Activated CD4-positive, alpha-beta memory T cell treated with anti-CD3 and anti-CD28 coated beads for 36 hours (primary cell): ENCODE measurements at regions not wholly inside any gene's neighbourhood (a gene's known extent, or its start where the extent isn't known, plus 50 kb on each side); places are given as distances from the start of the nearest gene placed in this dataset.

Experiments
- CTCF ChIA-PET: fragments of 350-600 bp; sonication (Branson Sonifier 250); formaldehyde crosslinking; loops from one replicate; lab custom pipeline; 2021; ENCODE audit warnings: antibody characterized with exemption, inconsistent platforms; lab: Charles Lee
- POLR2A ChIA-PET: fragments of 350-600 bp; sonication (Branson Sonifier 250); formaldehyde crosslinking; loops from one replicate; lab custom pipeline; 2021; ENCODE audit warnings: antibody characterized with exemption; lab: Charles Lee
- DNase-seq: peaks from one replicate; pipeline ENCODE4 v3.0.0-alpha.2; 2020
- H3K27ac Mint-ChIP-seq: one replicate; pipeline ENCODE4 v1.8.0; 2021; ENCODE audit warnings: mixed read lengths
- H3K27me3 Mint-ChIP-seq: one replicate; pipeline ENCODE4 v1.8.0; 2021; ENCODE audit warnings: mixed read lengths
- H3K36me3 Mint-ChIP-seq: one replicate; pipeline ENCODE4 v1.8.0; 2021; ENCODE audit warnings: mixed read lengths
- H3K4me1 Mint-ChIP-seq: one replicate; pipeline ENCODE4 v1.8.0; 2021; ENCODE audit warnings: low read depth, mixed read lengths
- H3K4me3 Mint-ChIP-seq: one replicate; pipeline ENCODE4 v1.8.0; 2021; ENCODE audit warnings: mild to moderate bottlenecking, mixed read lengths
- H3K9me3 Mint-ChIP-seq: one replicate; pipeline ENCODE4 v1.8.0; 2021; ENCODE audit warnings: mixed read lengths
- intact Hi-C: fragments of 100-400 bp; cut with micrococcal nuclease; formaldehyde crosslinking; loops from one replicate; pipeline ENCODE4 v1.15.1; 2023

DNA sequence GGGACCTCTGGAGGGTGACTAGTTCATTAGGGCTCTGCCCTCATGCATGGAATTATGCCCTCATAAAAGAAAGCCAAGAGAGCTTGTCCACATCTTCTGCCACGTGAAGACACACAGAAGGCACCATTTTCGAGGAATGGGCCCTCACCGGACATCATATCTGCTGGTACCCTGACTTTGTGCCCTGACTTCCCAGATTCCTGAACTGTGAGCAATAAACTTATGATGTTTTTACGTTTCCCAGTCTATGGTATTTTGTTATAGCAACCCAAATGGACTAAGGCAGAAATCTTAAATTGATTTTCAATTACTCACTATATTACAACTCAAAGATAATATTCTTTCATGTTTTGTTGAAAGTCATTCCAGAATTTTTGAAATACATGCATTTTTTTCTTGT, 163.8 kb upstream of the PAPPA start:
- Mint-ChIP-seq H3K4me1 (no peaks in the 10 kb centered on the region), H3K27ac (no peak overlapping the region), H3K27me3 (no peaks in the 10 kb centered on the region), H3K9me3 (no peaks in the 10 kb centered on the region), H3K4me3 (no peak overlapping the region), H3K36me3 (no peaks in the 10 kb centered on the region)
- intact Hi-C loops = no loop called here
- ChIA-PET CTCF (no interaction called here), POLR2A (no interaction called here)
- no peak for DNase-seq

DNA sequence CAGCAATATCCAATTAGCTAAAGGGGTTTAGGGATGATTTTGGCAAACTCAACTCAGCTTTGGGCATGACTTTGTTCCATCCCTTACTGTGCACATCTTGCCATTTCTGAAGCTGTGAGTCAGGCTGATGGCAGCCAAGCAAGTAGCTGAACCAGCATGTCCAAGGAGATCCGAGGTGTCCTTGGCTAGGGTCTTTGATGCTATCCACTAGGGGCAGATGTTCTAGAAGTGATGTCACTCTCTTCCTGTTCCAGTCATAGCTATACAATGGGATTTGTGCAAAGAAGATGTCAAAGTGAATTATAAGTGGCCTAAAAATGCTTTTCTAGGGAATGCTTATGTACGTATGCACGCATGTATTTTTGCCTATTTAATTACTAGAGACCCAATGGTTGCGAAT, 160.8 kb upstream of the PAPPA start:
- ChIA-PET POLR2A (no interaction called here), CTCF (no interaction called here)
- no peak for DNase-seq
- H3K27me3 Mint-ChIP-seq = no peaks in the 10 kb centered on the region
- no peaks in the 10 kb centered on the region for H3K9me3 Mint-ChIP-seq
- no peaks in the 10 kb centered on the region for H3K36me3 Mint-ChIP-seq
- H3K27ac Mint-ChIP-seq = no peak overlapping the region
- intact Hi-C loops = no loop called here
- H3K4me3 Mint-ChIP-seq = no peak overlapping the region
- H3K4me1 Mint-ChIP-seq = no peaks in the 10 kb centered on the region

- intact Hi-C loops = no loop called here
- Mint-ChIP-seq H3K36me3 (no peaks in the 10 kb centered on the region), H3K9me3 (no peaks in the 10 kb centered on the region), H3K27me3 (no peaks in the 10 kb centered on the region), H3K4me1 (no peaks in the 10 kb centered on the region), H3K27ac (no peak overlapping the region), H3K4me3 (no peak overlapping the region)
- POLR2A ChIA-PET = no interaction called here
- CTCF ChIA-PET = no interaction called here
- no peak for DNase-seq
These were observed 155.7 kb upstream of the PAPPA start for GRCh38 chr9:115997923-115998322.

DNA sequence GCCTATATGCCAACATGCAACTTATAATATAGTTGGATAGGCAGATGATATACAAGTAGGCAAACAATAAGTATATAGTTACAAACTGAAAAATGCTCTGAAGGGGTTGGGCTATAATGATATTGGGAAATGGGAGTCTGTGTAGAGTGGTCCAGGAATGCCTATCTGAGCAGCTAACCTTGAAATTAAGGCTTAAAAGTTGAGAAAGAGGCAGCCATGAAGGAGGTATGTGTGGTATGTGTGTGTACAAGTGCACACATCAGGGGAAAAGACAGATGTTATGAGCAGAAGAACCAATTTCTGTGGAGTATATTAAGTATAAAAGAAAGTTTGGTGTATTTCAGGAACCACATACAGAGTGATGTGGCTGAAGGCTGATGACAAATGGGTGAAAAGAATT, 154.9 kb upstream of the PAPPA start:
- Mint-ChIP-seq H3K4me1 (no peaks in the 10 kb centered on the region), H3K9me3 (no peaks in the 10 kb centered on the region), H3K27ac (no peak overlapping the region), H3K4me3 (no peak overlapping the region), H3K27me3 (no peaks in the 10 kb centered on the region), H3K36me3 (no peaks in the 10 kb centered on the region)
- intact Hi-C loops = no loop called here
- POLR2A ChIA-PET = no interaction called here
- CTCF ChIA-PET = no interaction called here
- DNase-seq = no peak

- no peaks in the 10 kb centered on the region for H3K9me3 Mint-ChIP-seq
- no peaks in the 10 kb centered on the region for H3K36me3 Mint-ChIP-seq
- no peak overlapping the region for H3K4me3 Mint-ChIP-seq
- H3K27ac Mint-ChIP-seq = no peak overlapping the region
- intact Hi-C loops = no loop called here
- ChIA-PET POLR2A (no interaction called here), CTCF (no interaction called here)
- no peaks in the 10 kb centered on the region for H3K27me3 Mint-ChIP-seq
- H3K4me1 Mint-ChIP-seq = no peaks in the 10 kb centered on the region
- no peak for DNase-seq
These were observed 154.1 kb upstream of the PAPPA start for GRCh38 chr9:115999498-115999897.

DNA sequence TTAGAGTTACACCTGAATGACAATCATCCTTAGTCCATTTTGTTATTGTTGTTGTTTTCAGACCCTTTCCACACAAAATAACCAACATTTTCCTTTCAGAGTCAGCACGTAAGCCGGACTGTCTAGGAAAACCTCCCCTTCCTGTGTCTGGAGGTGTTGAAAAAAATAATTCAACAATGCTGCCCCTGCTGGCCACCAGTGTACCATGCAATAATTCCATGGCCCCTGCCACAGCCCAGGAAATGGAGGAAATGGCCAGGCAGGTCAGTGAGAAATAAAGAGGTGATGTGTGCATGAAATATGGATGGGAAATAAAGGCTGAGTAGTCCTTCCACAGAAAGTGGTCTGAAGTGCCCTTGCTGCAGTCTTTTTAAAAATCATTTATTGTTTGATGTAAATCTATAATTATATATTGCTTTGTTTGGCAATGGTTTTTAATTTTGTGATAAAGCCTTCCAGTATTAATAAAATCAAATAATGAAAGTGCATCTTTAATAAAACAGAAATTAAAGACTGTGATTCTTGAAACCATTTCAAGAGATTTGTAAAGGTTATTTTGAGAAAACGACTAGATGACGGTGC, 152.8 kb upstream of the PAPPA start:
- H3K36me3 Mint-ChIP-seq = no peaks in the 10 kb centered on the region
- ChIA-PET CTCF (no interaction called here), POLR2A (no interaction called here)
- H3K27me3 Mint-ChIP-seq = no peaks in the 10 kb centered on the region
- no peaks in the 10 kb centered on the region for H3K9me3 Mint-ChIP-seq
- H3K27ac Mint-ChIP-seq = no peak overlapping the region
- peak; percentile 8 for DNase-seq
- H3K4me1 Mint-ChIP-seq = no peaks in the 10 kb centered on the region
- no peak overlapping the region for H3K4me3 Mint-ChIP-seq
- intact Hi-C loops = no loop called here

DNA sequence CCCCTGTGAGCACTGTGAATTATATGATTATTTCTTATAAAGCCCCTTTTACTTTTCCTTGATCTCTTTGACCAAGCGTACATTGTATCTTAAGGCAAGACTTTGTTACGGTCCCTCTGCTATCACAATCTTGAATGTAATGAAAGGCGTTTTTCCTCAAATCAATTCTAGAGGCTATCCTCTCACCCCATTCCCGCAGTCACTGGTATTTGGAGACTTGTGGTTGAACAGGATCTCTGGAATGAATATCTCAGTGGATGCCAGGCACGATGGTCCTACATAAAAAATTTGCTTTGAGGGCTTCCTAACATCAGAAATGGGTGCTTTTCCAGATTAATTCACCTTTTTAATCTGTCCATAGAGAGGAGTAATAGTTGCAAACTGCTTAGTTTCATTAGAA, 151.4 kb upstream of the PAPPA start:
- H3K9me3 Mint-ChIP-seq = no peaks in the 10 kb centered on the region
- POLR2A ChIA-PET = no interaction called here
- CTCF ChIA-PET = no interaction called here
- no peaks in the 10 kb centered on the region for H3K4me1 Mint-ChIP-seq
- no peaks in the 10 kb centered on the region for H3K36me3 Mint-ChIP-seq
- no peak for DNase-seq
- H3K27ac Mint-ChIP-seq = no peak overlapping the region
- H3K27me3 Mint-ChIP-seq = no peaks in the 10 kb centered on the region
- H3K4me3 Mint-ChIP-seq = no peak overlapping the region
- intact Hi-C loops = no loop called here

DNA sequence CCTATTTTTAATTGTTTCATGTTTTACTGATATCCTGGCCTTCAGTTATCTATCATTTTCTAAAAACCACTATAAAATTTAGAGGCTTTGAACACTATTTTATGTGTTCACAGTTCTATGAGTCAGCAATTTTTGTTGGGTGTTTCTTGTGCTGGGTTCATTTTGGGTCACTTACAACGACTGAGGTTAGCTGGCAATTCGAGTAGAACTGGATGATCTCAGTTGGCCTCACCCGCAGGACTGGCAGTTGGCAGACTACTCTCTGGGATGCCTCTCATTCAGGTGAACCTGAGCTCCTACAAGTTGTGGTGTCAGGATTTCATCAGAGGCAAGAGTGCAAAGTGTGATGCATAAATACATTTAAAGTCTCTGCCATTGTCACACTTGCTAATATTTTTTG, 151.0 kb upstream of the PAPPA start:
- ChIA-PET CTCF (no interaction called here), POLR2A (no interaction called here)
- Mint-ChIP-seq H3K27me3 (no peaks in the 10 kb centered on the region), H3K36me3 (no peaks in the 10 kb centered on the region), H3K27ac (no peak overlapping the region), H3K9me3 (no peaks in the 10 kb centered on the region), H3K4me1 (no peaks in the 10 kb centered on the region), H3K4me3 (no peak overlapping the region)
- intact Hi-C loops = no loop called here
- no peak for DNase-seq

- Mint-ChIP-seq H3K27me3 (no peaks in the 10 kb centered on the region), H3K4me1 (no peaks in the 10 kb centered on the region), H3K9me3 (no peaks in the 10 kb centered on the region), H3K36me3 (no peaks in the 10 kb centered on the region), H3K27ac (no peak overlapping the region), H3K4me3 (no peak overlapping the region)
- ChIA-PET POLR2A (no interaction called here), CTCF (no interaction called here)
- intact Hi-C loops = no loop called here
- no peak for DNase-seq
These were observed 150.2 kb upstream of the PAPPA start for GRCh38 chr9:116003397-116003796.

DNA sequence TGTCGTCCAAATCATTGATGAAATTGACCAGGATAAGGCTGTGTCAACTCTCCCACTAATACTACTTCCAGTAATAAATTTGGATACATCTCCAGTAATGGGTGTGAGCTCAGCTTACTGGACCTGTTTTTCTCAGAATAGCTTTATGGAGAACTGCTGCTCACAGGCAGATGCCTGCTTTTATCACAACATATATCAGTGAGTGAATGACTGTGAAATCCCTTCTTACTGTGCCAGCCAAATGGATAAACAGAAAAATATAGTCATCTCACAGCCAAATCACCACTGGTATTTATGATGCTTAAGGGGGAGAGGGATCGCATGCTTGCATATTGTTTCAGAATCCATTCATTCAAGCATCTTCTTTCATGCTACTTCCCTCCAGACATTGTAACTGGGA, 148.4 kb upstream of the PAPPA start:
- no peak overlapping the region for H3K4me3 Mint-ChIP-seq
- no peaks in the 10 kb centered on the region for H3K4me1 Mint-ChIP-seq
- H3K27ac Mint-ChIP-seq = no peak overlapping the region
- CTCF ChIA-PET = no interaction called here
- no peaks in the 10 kb centered on the region for H3K36me3 Mint-ChIP-seq
- H3K9me3 Mint-ChIP-seq = peaks cover 3% of the 10 kb centered on the region
- POLR2A ChIA-PET = no interaction called here
- no peaks in the 10 kb centered on the region for H3K27me3 Mint-ChIP-seq
- no peak for DNase-seq
- intact Hi-C loops = no loop called here

GRCh38 chr9:116007824-116008223, 145.8 kb upstream of the PAPPA start:
- POLR2A ChIA-PET = no interaction called here
- H3K27me3 Mint-ChIP-seq = no peaks in the 10 kb centered on the region
- H3K36me3 Mint-ChIP-seq = no peaks in the 10 kb centered on the region
- H3K4me3 Mint-ChIP-seq = no peak overlapping the region
- H3K9me3 Mint-ChIP-seq = peaks cover 3% of the 10 kb centered on the region
- no peaks in the 10 kb centered on the region for H3K4me1 Mint-ChIP-seq
- DNase-seq = no peak
- no peak overlapping the region for H3K27ac Mint-ChIP-seq
- CTCF ChIA-PET = no interaction called here
- intact Hi-C loops = no loop called here

GRCh38 chr9:116008278-116008677, 145.3 kb upstream of the PAPPA start:
- Mint-ChIP-seq H3K9me3 (peaks cover 3% of the 10 kb centered on the region), H3K36me3 (no peaks in the 10 kb centered on the region), H3K4me1 (no peaks in the 10 kb centered on the region), H3K27ac (no peak overlapping the region), H3K4me3 (no peak overlapping the region), H3K27me3 (no peaks in the 10 kb centered on the region)
- DNase-seq = no peak
- ChIA-PET POLR2A (no interaction called here), CTCF (no interaction called here)
- intact Hi-C loops = no loop called here

GRCh38 chr9:116009420-116009819, 144.2 kb upstream of the PAPPA start:
- CTCF ChIA-PET = no interaction called here
- peaks cover 3% of the 10 kb centered on the region for H3K9me3 Mint-ChIP-seq
- no peak overlapping the region for H3K27ac Mint-ChIP-seq
- no peak for DNase-seq
- intact Hi-C loops = no loop called here
- H3K36me3 Mint-ChIP-seq = no peaks in the 10 kb centered on the region
- no peak overlapping the region for H3K4me3 Mint-ChIP-seq
- POLR2A ChIA-PET = no interaction called here
- no peaks in the 10 kb centered on the region for H3K4me1 Mint-ChIP-seq
- no peaks in the 10 kb centered on the region for H3K27me3 Mint-ChIP-seq
